ENCODE measurements at regions not wholly inside any gene's neighbourhood (a gene's known extent, or its start where the extent isn't known, plus 50 kb on each side); places are given as distances from the start of the nearest gene placed in this dataset.

- 70 to 80% (median 75%) methylated on average over 5 of the region's 5 CpGs for WGBS, 3 donors
- Histone ChIP-seq H3K27ac (no peak overlapping the region), H3K27me3 (no peaks in the 10 kb centered on the region), H3K4me3 (no peak overlapping the region), H3K36me3 (no peaks in the 10 kb centered on the region), H3K4me1 (ENCODE audit: insufficient read depth) (no peaks in the 10 kb centered on the region), H3K9me3 (no peaks in the 10 kb centered on the region)
- no peak for DNase-seq
- intact Hi-C loops (cut with DNase I): no loop called here
- no peak for TF ChIP-seq EP300 (IDR thresholded peaks at IDR 0.05)
- no peak for TF ChIP-seq CTCF (IDR thresholded peaks at IDR 0.05)
- no peak for TF ChIP-seq POLR2A (IDR thresholded peaks at IDR 0.05)
These were observed 110.1 kb downstream of the ZBTB18 start for GRCh38 chr1:244161236-244161510.

GRCh38 chr1:244162786-244163530, 111.9 kb downstream of the ZBTB18 start:
- no peak overlapping the region for H3K27ac ChIP-seq

GRCh38 chr1:244163861-244164510, 112.9 kb downstream of the ZBTB18 start:
- H3K4me1 ChIP-seq (ENCODE audit: insufficient read depth): no peaks in the 10 kb centered on the region
- no peak for DNase-seq
- H3K4me3 ChIP-seq: no peak overlapping the region
- TF ChIP-seq EP300 (IDR thresholded peaks at IDR 0.05) (no peak), CTCF (IDR thresholded peaks at IDR 0.05) (no peak), POLR2A (IDR thresholded peaks at IDR 0.05) (no peak)
- no peaks in the 10 kb centered on the region for H3K9me3 ChIP-seq
- no peaks in the 10 kb centered on the region for H3K36me3 ChIP-seq
- intact Hi-C loops (cut with DNase I): loop anchor here in 1 of 4 donors (2.0 kb wide), 1 partner anchor 63 kb away; no protein-coding TSS in a partner anchor
- no peak overlapping the region for H3K27ac ChIP-seq
- no peaks in the 10 kb centered on the region for H3K27me3 ChIP-seq
- WGBS, 3 donors: 11 to 18% (median 12%) methylated on average over 8 of the region's 8 CpGs

More at GRCh38 chr1:244162786-244163530, 111.9 kb downstream of the ZBTB18 start:
- no peaks in the 10 kb centered on the region for H3K4me1 ChIP-seq (ENCODE audit: insufficient read depth)
- TF ChIP-seq EP300 (IDR thresholded peaks at IDR 0.05) (no peak), CTCF (IDR thresholded peaks at IDR 0.05) (no peak), POLR2A (IDR thresholded peaks at IDR 0.05) (no peak)
- 69 to 88% (median 77%) methylated on average over 12 of the region's 12 CpGs for WGBS, 3 donors
- no peaks in the 10 kb centered on the region for H3K9me3 ChIP-seq
- no peak overlapping the region for H3K4me3 ChIP-seq
- no peak for DNase-seq
- H3K27me3 ChIP-seq: no peaks in the 10 kb centered on the region
- intact Hi-C loops (cut with DNase I): no loop called here
- no peaks in the 10 kb centered on the region for H3K36me3 ChIP-seq

GRCh38 chr1:244164511-244164890, 113.4 kb downstream of the ZBTB18 start:
- 63 to 92% (median 88%) methylated on average over 4 of the region's 4 CpGs for WGBS, 3 donors
- Histone ChIP-seq H3K36me3 (no peaks in the 10 kb centered on the region), H3K4me1 (ENCODE audit: insufficient read depth) (no peaks in the 10 kb centered on the region), H3K27ac (no peak overlapping the region), H3K27me3 (no peaks in the 10 kb centered on the region), H3K9me3 (no peaks in the 10 kb centered on the region), H3K4me3 (no peak overlapping the region)
- TF ChIP-seq EP300 (IDR thresholded peaks at IDR 0.05) (no peak), POLR2A (IDR thresholded peaks at IDR 0.05) (no peak), CTCF (IDR thresholded peaks at IDR 0.05) (no peak)
- DNase-seq: no peak
- intact Hi-C loops (cut with DNase I): loop anchor here in 1 of 4 donors (2.0 kb wide), 1 partner anchor 64 kb away; no protein-coding TSS in a partner anchor

All from ovary (tissue), 7 donors.